DMS 273 (cell line): ENCODE measurements at regions not wholly inside any gene's neighbourhood (a gene's known extent, or its start where the extent isn't known, plus 50 kb on each side); places are given as distances from the start of the nearest gene placed in this dataset.
A peak's percentile ranks its signal among the peaks of the same experiment; 100 is the strongest.

Source experiments
- DNase-seq: peaks from one replicate; lab custom pipeline; 2025; ENCODE audit not compliant: unreplicated experiment; lab: John Stamatoyannopoulos, UW

GRCh38 chr3:27591312-27592210 is 107.4 kb upstream of the SLC4A7 start:
- DNase-seq = no peak

DNA sequence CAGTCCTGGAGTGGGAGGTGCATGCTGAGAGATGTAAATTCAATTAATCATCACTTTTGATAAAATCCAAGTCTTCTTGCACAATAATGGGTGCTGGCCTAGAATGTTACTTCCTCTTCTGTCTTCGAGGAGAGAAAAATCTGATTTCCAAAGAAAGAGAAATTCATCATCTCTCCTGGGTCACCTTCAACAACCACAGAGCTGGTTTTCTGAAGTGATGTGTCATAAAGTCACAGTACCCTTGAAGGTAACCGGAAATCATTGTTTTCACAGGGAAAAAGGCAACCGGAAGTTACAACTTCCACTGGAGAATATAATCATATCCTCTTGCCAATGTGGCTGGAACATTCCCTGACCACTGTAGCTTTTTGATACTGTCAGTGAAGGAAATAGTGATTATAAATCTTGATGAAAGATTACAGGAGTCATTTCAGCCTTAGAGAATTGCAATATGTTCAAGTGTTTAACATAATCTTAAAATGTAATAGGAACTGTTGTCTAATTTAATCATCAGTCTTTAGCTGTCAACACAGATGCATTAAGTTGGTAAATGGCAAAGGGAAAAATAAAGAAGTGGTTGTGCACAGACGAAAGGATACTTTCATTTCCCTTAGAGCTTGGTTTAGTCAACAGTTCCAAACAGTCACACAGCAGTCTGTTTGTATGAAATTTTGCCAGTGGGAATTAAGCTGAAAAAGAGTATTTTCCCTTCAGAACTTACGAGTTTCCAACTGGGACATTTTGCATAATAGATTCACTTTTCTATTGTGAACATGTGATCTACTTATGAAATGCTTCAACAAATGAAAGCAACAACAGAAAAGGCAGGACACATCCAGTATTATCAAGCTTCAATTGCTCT is 106.5 kb upstream of the SLC4A7 start:
- no peak for DNase-seq

DNA sequence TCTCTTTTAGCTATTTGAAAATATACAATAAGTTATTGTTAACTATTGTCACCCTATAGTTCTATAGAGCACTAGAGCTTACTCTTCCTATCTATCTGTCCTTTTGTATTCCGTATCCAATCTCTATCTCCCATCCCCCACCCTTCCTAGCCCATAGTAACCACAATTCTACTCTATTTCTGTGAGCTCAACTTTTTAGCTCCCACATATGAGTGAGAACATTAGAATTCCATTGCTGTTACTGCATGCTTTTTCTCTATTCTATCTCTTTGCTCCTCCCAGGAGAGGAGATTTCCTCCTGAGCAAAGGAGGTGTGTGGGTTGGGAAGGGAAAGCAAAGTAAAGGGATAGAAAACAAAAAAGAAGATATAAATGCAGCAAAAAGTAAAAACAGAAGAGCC is 105.6 kb upstream of the SLC4A7 start:
- DNase-seq = no peak

DNA sequence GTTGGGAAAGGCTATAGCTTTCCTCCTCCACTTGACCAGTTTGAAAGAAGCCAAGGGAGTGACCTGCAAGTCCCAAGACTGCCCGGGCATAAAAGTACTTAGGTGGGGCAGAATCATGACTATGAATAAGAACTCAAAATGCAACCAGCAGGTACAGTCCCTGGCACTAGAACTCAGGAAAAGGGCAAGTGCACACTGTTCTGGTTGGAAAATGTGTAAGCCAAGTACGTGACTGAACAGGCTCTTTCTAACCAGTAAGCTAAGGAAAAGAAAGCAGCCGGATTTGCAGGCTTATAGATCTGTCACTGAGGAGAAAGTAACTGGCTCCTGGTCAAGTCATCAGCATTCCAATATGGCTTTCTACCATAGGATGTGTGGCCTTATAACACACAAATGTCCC is 101.2 kb upstream of the SLC4A7 start:
- DNase-seq = no peak

DNA sequence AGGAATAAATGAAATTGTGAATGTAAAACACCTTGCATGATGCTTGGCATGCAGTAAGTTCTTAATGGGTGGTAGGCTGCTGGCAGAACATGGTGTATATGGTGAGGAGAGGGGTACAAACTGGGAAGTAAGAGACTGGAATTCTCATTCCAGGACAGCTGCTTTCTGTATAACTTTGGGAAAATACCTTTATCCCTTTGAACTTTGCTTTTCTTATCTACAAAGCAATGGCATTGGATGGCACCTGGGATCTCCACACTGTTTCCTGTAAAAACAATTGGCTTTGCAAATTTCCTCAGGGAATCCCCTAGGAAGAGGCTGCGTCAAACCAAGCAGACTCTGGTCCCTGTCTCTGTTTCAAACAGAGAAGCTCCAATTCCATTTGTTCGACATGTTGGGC is 100.7 kb upstream of the SLC4A7 start:
- no peak for DNase-seq

DNA sequence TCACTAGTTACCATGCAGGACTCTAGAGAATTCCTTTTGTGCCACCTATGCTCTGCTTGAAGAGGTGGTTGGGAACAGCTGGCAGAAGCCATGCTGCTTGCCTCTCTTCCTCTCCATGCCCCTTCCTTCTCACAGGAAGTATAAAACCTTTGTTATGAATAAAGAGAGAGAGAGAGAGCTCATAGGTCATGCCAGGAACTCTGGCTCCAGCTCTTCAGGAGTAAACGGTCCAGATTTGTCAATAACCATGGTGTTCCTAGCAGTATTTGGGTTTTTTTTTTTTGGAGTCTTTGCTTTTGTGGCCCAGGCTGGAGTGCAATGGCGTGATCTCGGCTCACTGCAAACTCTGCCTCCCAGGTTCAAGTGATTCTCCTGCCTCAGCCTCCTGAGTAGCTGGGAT is 97.7 kb upstream of the SLC4A7 start:
- no peak for DNase-seq

- DNase-seq = no peak
Observed at GRCh38 chr3:27578032-27578431, 93.8 kb upstream of the SLC4A7 start.

- no peak for DNase-seq
Observed at GRCh38 chr3:27577504-27577903, 93.3 kb upstream of the SLC4A7 start.

GRCh38 chr3:27576171-27576570 is 92.0 kb upstream of the SLC4A7 start:
- DNase-seq = no peak

GRCh38 chr3:27575499-27575898 is 91.3 kb upstream of the SLC4A7 start:
- DNase-seq = no peak

- DNase-seq = peak; percentile 14
Observed at GRCh38 chr3:27574438-27574795, 90.2 kb upstream of the SLC4A7 start.

GRCh38 chr3:27573780-27574437 is 89.7 kb upstream of the SLC4A7 start:
- DNase-seq = no peak

- DNase-seq = peak; percentile 33
Observed at GRCh38 chr3:27573138-27573537, 89.0 kb upstream of the SLC4A7 start.

DNA sequence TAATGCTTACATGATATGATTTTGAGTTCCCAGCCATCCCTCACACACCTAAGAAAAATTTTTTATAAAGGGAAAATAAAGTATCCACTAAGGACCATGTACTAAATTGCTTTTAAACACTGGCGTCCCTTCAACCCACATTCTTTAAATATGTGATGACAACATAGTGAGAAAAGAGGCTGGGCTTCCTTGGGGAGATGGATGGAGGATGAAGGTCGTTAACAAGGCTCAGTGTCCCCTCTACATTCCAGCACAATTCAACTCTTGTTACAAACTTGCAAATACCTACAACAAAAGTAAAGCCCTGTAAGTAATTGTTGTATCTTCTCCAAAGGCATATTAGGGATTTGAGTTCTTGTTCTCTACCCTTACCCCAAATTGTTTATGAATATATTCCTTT is 87.2 kb upstream of the SLC4A7 start:
- DNase-seq = no peak

GRCh38 chr3:27570421-27571106 is 86.4 kb upstream of the SLC4A7 start:
- no peak for DNase-seq

GRCh38 chr3:27568393-27568792 is 84.2 kb upstream of the SLC4A7 start:
- peak; percentile 90 for DNase-seq

- no peak for DNase-seq
Observed at GRCh38 chr3:27567251-27567650, 83.1 kb upstream of the SLC4A7 start.

GRCh38 chr3:27565201-27565852 is 81.1 kb upstream of the SLC4A7 start:
- no peak for DNase-seq

DNA sequence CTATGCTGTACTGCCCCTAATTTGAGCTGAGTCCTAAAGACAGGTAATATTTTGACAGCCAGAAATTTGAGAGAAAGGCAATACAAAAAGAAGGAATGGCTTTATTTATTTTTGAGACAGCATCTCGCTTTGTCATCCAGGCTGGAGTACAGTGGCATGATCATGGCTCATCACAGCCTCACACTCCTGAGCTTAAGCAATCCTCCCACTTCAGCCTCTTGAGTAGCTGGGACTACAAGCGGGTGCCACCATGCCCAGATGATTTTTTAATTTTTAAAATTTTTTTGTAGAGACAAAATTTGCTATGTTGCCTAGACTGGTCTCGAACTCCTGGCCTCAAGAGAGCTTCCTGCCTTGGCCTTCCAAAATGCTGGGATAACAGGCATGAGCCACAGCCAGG is 77.4 kb upstream of the SLC4A7 start:
- no peak for DNase-seq

GRCh38 chr3:27560484-27561056 is 76.4 kb upstream of the SLC4A7 start:
- DNase-seq = no peak
